GM19238 (cell line): ENCODE measurements at regions not wholly inside any gene's neighbourhood (a gene's known extent, or its start where the extent isn't known, plus 50 kb on each side); places are given as distances from the start of the nearest gene placed in this dataset.
A peak's percentile ranks its signal among the peaks of the same experiment; 100 is the strongest.

Experiments used
- DNase-seq: peaks from one replicate; pipeline ENCODE4 v3.0.0; 2011; ENCODE audit warnings: low spot score; ENCODE audit not compliant: insufficient read length

DNA sequence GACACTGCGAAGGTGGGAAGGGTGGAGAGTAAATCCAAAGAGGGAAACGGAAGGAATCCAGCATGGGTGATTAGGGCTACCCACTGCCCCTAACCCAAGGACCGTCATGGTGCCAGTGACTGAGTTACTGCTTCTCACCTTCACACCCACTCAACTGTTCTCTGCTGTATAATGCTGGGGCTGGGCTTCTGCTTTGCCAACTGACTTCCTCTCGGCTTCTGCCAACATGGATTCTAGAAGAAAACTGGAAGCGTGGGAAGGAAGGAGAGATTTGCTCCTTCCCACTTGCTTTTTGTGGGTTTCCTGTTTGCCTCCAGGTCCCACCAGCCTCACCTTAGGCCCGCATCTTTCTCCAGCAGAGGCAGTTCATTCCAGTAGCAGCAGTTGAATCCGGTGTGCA is 153.5 kb upstream of the RAI14 start:
- DNase-seq, result no peak

DNA sequence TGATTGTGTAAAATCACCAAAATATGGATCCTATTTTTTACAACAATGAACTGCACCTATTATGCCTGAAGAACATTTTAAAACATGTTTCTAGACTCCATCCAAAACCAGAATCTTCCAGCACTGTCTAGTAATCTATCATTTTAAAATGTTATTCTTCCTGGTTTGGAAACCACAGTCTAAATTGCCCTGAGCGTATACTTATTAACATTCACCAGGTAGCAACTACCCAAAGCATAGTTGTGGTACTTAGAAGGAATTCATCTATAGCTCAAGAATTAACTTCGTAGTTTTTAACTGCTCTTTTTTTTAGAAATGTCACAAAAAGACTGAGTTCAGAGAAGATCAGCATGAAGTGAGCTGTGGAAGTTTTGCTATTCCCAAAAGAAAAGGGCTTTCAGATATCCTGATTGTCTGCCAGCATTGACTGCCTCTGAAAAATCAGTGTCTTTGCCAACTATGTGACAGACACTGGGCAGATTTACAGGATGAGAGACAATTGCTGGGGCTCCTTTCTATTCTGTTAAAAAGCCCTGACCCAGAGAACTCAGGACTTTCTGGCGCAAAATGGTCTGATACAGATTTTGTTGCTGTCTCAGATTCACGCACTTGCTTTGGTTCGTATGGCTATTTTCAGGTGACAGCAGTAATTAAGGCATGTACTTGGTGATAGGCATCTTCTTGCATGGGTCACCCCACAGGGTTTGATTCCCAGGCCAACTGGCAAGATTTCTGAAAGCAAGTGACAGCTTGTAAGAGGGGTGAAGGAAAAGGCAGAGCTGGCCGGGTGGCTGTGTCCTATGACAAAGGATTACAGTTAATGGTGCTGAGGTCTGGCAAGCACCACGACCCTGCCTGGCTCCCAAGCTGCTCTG is 152.5 kb upstream of the RAI14 start:
- DNase-seq, result no peak

- DNase-seq, result no peak
These were observed 151.2 kb upstream of the RAI14 start for GRCh38 chr5:34504967-34505366.

GRCh38 chr5:34505731-34506130 is 150.4 kb upstream of the RAI14 start:
- no peak for DNase-seq

- DNase-seq, result no peak
These were observed 148.2 kb upstream of the RAI14 start for GRCh38 chr5:34507933-34508332.

DNA sequence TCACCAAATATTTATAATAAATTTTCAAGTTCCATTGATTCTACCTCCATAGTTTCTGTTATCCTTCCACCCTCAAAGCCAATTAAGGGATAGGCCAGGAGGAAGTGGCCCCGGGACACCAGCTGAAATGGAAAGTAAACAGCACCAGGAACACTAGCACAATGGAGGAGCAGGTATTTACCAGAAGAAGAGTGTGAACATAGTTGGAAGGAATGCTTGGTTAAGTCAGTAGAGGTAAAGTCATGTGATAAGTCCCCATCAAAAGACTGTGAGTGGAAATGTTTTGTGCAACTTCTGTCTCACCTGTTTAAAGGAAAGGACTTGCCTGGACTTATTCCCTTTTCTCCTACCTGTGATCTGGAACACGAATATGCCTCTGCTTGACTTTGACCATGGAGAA is 146.7 kb upstream of the RAI14 start:
- no peak for DNase-seq

DNA sequence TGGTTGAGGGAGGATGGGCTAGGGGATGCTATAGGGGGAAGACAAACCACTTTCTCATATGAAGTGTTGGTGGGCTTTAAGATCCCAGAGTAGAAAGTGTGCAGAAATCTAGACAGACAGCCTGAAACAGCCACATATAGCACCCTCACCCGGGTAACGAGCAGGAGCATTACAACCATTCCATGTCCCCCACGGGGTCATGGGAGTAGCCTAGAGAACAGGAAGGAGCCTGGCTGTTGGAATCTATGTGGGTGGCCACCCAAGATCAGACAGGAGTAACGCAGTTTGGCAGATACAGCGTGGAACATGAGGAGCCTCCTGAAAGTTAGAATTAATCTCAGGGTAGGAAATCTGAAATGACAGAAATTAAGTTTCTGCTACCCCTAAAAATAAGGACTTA is 146.1 kb upstream of the RAI14 start:
- DNase-seq, result no peak

GRCh38 chr5:34511063-34511462 is 145.1 kb upstream of the RAI14 start:
- DNase-seq, result no peak

DNA sequence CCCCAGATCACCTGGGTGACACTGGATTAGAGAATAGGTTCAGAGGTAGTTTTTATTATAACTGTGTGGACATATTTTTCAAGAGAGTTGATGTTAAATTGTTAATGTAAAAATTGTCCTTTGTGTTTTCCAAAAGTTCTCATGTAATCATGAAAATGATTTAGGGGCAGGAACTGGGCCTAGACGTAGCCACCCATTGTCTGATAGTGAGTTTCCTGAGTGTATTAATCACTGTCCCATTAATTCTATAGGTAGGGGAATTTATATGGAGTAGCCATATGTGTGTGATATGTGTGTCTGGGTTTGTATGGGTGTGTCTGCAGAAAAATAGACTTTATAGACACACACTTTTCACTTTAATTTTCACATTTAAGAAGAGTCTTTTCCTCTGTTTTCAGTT is 144.6 kb upstream of the RAI14 start:
- no peak for DNase-seq

- DNase-seq, result no peak
These were observed 144.2 kb upstream of the RAI14 start for GRCh38 chr5:34511915-34512314.

DNA sequence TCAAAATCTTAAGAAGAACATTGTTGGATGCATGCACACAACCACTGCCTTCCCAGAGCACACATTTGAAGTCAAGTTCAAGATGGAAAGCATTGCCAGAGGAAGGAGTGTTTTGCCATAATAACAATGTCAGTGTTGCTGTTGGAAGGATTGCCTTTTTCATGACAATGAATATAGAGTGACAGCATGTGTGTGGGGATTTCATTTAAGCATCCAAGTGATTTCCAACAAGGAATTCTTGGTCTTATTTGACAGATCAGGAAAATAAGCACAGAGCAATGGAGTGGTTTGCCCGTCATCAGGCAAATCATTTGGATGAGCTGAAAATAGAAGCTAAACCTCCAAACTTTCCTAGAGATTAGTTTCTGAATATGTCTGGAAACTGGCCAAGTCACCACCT is 140.0 kb upstream of the RAI14 start:
- DNase-seq, result no peak

- DNase-seq, result no peak
These were observed 139.4 kb upstream of the RAI14 start for GRCh38 chr5:34516686-34517085.

GRCh38 chr5:34517249-34517648 is 138.9 kb upstream of the RAI14 start:
- no peak for DNase-seq

GRCh38 chr5:34519489-34520220 is 136.5 kb upstream of the RAI14 start:
- DNase-seq, result no peak

- DNase-seq, result no peak
These were observed 134.4 kb upstream of the RAI14 start for GRCh38 chr5:34521628-34522290.

DNA sequence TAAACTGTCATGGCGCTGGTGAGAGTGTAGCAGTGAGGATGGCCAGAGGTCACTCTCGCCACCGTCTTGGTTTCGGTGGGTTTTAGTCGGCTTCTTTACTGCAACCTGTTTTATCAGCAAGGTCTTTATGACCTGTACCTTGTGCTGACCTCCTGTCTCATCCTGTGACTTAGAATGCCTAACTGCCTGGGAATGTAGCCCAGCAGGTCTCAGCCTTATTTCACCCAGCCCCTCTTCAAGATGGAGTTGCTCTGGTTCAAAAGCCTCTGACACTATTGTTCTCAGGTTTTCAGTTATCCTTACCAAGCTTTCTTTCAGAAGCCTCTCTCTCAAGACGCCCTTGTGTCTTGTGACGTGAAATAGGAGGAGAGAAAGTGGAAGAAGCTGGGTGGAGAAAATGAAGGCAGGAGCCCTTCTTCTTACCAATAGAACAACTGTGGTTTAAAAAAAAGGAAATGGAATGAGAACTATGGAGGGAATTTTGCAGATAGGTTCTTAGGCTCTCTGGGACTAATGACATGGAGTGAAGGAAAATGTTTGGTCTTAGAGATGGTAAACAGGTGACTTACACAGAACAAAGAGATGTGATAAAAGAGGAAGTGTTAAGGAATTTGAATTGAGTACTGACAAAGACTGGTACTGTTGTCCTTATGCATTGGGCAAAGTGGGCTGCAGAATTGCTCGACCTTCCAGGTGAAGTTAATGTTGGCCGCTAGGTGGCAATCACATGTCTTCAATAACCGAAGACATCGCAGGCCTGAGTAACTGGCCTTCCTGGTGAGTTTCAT is 133.3 kb upstream of the RAI14 start:
- DNase-seq, result peak; percentile 32

GRCh38 chr5:34523387-34523726 is 132.8 kb upstream of the RAI14 start:
- no peak for DNase-seq

GRCh38 chr5:34524123-34524522 is 132.0 kb upstream of the RAI14 start:
- no peak for DNase-seq

DNA sequence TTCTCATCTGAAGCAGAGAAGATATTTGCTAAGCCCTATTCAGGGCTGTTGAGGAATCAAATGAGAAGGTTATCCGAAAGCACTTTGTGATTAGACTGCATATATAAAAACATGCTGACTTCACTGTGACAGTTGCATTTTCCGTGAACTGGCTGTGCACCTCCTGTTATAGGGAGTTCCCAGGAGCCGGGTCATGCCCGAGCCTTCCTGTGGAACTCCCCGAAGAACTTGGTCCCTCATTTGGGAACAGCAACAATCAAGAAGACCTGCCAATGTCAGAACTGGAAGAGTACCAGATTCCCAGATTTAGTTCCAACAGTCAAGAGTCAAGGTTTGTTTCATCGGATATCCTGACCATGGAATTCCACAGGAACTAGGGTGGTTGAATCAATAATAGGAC is 130.4 kb upstream of the RAI14 start:
- DNase-seq, result no peak

GRCh38 chr5:34526682-34527305 is 129.3 kb upstream of the RAI14 start:
- no peak for DNase-seq
